ENCODE measurements at regions not wholly inside any gene's neighbourhood (a gene's known extent, or its start where the extent isn't known, plus 50 kb on each side); places are given as distances from the start of the nearest gene placed in this dataset.

GRCh38 chr9:38198140-38198539 is 129.1 kb upstream of the SHB start:
- TF ChIP-seq, protein P1, sequence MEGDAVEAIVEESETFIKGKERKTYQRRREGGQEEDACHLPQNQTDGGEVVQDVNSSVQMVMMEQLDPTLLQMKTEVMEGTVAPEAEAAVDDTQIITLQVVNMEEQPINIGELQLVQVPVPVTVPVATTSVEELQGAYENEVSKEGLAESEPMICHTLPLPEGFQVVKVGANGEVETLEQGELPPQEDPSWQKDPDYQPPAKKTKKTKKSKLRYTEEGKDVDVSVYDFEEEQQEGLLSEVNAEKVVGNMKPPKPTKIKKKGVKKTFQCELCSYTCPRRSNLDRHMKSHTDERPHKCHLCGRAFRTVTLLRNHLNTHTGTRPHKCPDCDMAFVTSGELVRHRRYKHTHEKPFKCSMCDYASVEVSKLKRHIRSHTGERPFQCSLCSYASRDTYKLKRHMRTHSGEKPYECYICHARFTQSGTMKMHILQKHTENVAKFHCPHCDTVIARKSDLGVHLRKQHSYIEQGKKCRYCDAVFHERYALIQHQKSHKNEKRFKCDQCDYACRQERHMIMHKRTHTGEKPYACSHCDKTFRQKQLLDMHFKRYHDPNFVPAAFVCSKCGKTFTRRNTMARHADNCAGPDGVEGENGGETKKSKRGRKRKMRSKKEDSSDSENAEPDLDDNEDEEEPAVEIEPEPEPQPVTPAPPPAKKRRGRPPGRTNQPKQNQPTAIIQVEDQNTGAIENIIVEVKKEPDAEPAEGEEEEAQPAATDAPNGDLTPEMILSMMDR (IDR thresholded peaks at IDR 0.05; ENCODE audit: low read depth, low read length, missing input control) = no peak
- TF ChIP-seq REST (IDR thresholded peaks at IDR 0.05) (no peak), SP1 (IDR thresholded peaks at IDR 0.05) (no peak), RAD21 (IDR thresholded peaks at IDR 0.05) (no peak), ATF3 (IDR thresholded peaks at IDR 0.05) (no peak), JUND (IDR thresholded peaks at IDR 0.05) (no peak), YY1 (IDR thresholded peaks at IDR 0.05) (no peak), GABPA (IDR thresholded peaks at IDR 0.05 in 1 of 2, conservative IDR thresholded peaks at IDR 0.05 in 1 of 2) (no peak)

Measured in liver (tissue), 3 donors.